AG09309 (cell line): ENCODE measurements at regions not wholly inside any gene's neighbourhood (a gene's known extent, or its start where the extent isn't known, plus 50 kb on each side); places are given as distances from the start of the nearest gene placed in this dataset.
"Not testable (repeated sequence)": the region's sequence is repeated elsewhere in the genome, so short reads cannot be mapped to it uniquely, and the experiment has no call there.

ENCODE experiments used
- DNase-seq: peaks from one replicate; pipeline ENCODE4 v3.0.0-alpha.2; 2010; ENCODE audit warnings: low read depth
- H3K4me3 ChIP-seq: 2 replicates; pipeline ENCODE4 v1.5.1; 2011; ENCODE audit warnings: mild to moderate bottlenecking, low read depth, low read length, moderate library complexity; ENCODE audit not compliant: control insufficient read depth
- CTCF ChIP-seq: IDR thresholded peaks from 2 replicates; pipeline ENCODE4 v1.5.1; 2011; ENCODE audit warnings: mild to moderate bottlenecking, low read depth, low read length, inconsistent platforms; ENCODE audit not compliant: insufficient read depth, control insufficient read depth; ENCODE audit errors: missing control alignments

DNA sequence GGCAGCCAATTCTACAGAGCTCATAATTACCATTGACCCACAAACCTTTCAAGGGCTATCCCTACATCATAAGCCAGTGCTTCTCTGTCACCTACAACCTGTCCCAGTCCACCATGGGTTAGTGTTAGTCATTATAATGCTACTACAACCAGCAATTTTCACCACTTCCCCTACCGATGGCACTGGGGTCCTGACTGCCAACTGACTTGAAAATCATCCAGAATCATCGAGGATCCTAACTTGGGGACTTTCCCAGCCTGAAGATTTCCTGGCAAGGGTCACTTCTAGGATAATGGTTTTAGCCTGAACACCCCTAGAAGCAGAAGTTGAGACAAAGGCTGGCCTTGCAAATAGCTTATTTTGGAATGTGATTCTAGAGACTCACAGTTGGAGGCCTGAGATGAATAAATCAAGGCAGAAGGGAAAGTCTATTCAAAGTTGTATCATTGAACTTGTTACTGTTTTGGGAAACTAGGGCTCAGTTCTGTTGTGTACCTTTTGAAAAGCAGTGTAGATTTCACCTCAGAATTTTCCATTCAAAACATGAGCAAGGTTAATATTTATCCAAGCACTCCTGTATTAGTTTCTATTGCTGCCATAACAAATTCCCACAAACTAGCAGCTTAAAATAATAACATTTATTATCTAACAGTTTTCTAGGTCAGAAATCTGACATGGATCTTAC is 633.0 kb downstream of the LRRC70 start:
- H3K4me3 ChIP-seq, result no peak overlapping the region
- TF ChIP-seq CTCF, result no peak
- no peak for DNase-seq

DNA sequence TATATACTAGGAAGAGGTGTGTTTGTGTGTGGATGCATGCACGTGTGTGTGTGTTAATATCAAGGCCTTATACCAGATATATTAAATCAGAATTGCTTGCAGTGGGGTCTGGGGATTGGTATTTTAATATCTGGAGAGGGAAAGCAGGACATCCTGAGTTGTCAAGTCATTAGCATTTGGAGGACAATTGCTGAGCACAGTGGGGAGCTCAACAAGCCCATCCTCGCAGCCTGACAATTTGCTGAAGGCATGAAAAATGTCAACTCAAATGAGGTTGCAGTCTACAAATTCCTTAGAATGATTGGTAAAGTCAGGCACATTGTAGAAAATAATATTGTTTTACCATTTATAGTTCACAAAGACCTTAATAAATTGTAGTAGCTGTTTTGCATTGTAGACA is 627.4 kb downstream of the LRRC70 start:
- DNase-seq, result no peak
- H3K4me3 ChIP-seq, result no peak overlapping the region
- TF ChIP-seq CTCF, result no peak

DNA sequence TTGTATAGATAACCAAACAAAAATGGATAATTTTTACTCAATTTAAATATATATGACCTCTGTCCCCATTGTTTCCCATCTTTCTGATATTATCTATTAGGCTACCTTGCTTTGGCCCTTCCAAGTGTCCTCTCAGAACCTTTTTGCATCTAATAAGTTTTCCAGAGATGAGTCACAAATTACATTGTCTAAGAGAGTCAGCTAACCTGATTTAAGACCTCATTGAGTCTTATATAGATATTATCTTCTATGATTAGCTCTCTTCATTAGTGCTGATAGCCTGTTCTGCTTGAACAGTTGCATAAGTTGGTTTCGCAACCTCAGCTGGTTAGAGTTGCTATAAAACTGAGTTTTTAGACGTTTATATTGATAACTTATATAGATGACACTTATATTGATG is 623.1 kb downstream of the LRRC70 start:
- no peak for TF ChIP-seq CTCF
- DNase-seq, result no peak
- H3K4me3 ChIP-seq, result no peak overlapping the region

GRCh38 chr5:63194126-63194525 is 615.5 kb downstream of the LRRC70 start:
- DNase-seq, result no peak
- H3K4me3 ChIP-seq, result no peak overlapping the region
- TF ChIP-seq CTCF, result no peak

DNA sequence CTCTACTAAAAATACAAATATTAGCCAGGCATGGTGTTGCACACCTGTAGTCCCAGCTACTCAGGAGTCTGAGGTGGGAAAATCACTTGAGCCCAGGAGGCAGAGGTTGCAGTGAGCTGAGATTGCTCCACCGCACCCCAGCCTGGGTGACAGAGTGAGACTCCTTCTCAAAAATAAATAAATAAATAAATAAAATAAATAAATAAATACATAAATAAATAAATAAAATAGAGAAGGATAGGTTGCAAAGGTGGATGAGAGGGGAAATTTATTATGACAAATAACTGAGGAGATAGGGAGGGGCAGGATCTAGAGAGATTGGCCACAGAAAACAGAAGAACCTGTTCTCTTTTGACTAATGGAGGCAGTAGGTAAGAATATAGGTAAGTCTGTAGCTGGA is 601.6 kb downstream of the LRRC70 start:
- H3K4me3 ChIP-seq, DNase-seq: not testable (repeated sequence)

- TF ChIP-seq CTCF, result no peak
- DNase-seq, result no peak
- no peak overlapping the region for H3K4me3 ChIP-seq
Measured at GRCh38 chr5:63175850-63176249, 597.2 kb downstream of the LRRC70 start.

GRCh38 chr5:63170486-63170885 is 591.9 kb downstream of the LRRC70 start:
- H3K4me3 ChIP-seq, result no peak overlapping the region
- no peak for TF ChIP-seq CTCF
- no peak for DNase-seq
